ENCODE measurements at regions not wholly inside any gene's neighbourhood (a gene's known extent, or its start where the extent isn't known, plus 50 kb on each side); places are given as distances from the start of the nearest gene placed in this dataset.

DNA sequence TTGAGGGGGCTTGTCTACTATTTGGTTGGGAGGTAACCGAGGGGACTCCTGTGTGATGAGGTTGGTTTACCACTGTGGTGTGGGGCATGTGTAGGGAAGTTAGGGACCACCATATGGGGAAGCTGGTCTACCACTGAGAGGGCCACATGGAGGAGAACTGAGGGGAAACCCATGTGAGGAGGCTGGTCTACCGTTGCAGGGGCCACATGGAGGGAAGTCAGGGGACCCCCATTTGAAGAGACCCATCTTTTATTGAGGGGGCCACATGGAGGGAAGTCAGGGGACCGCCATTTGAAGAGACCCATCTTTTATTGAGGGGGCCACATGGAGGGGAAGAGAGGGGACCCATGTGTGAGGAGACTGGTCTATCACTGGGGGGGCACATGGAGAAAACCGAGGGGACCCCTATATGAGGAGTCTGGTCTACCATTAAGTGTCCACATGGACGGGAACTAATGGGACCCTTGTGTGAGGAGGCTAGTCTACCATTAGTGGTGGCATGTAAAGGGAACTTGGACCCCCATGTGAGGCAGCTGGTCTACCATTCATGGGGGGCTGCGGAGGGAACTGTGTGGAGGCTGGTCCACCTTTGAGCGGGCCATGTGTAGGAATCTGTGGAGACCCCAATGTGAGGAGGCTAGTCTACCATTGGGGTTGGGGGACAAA, 165.5 kb downstream of the FBLN2 start:
- peak; percentile 20 for DNase-seq

DNA sequence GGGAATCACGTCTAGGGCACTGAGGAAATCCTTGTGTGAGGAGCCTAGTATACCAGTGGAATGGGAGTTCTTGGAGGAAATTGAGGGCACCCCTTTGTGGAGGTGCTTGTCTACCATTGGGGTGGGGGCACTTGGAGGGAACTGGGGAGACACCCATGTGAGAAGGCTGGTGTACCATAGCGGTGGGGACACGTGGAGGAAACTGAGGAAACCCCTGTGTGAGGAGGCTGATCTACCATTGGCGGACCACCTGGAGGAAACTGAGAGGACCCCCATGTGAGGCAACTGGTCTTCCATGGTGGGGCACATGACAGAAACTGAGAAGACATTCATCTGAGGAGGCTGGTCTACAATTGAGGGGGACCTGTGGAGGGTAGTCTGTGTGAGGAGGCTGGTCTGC, 164.5 kb downstream of the FBLN2 start:
- peak; percentile 23 for DNase-seq

DNA sequence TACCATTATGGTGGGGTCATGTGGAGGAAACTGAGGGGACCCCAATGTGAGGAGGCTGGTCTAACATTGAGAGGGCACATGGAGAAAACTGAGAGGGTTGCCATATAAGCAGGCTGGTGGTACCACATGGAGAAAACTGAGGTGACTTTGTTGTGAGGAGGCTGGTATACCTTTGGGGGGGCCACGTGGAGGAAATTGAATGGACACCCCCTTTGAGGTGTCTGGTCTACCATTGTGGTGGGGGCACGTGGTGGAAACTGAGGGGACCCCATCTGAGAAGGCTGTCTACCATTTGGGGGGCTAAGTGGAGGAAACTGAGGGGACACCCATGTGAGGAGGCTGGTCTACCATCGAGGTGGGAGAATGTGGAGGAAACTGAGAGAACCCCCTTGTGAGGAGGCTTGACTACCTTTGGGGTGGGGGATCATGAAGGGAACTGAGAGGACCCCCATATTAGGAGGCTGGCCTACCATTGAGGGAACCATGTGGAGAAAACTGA, 163.8 kb downstream of the FBLN2 start:
- DNase-seq, result peak; percentile 3

DNA sequence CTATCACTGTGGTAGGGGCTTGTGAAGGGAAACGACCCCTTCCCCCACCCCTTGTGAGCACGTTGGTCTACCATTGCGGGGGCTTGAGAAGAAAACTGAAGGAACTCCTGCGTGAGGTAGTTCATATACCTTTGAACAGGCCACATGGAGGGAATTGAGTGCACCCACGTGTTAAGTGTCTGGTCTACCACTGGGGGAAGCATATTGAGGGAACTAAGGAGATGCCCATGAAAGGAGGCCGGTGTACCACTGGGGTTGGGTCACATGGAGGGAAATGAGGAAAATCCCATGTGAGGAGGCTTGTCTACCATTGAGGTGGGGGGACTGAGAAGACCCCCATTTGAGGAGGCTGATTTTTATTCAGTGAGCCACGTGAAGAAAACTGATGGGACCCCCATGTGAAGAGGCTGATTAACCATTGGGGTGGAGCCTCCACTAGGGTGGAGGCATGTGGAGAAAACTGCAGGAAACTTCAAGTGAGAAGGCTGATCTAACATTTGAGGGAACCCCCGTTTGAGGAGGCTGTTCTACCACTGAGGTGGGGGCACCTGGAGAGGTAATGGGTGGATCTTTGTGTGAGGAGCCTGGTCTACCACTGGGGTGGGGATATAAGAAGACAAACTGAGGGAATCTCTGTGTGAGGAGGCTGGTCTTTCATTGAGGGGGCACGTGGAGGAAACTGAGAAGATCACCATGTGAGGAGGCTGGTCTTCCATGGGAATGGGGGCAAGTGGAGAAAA, 163.2 kb downstream of the FBLN2 start:
- peak; percentile 20 for DNase-seq

DNA sequence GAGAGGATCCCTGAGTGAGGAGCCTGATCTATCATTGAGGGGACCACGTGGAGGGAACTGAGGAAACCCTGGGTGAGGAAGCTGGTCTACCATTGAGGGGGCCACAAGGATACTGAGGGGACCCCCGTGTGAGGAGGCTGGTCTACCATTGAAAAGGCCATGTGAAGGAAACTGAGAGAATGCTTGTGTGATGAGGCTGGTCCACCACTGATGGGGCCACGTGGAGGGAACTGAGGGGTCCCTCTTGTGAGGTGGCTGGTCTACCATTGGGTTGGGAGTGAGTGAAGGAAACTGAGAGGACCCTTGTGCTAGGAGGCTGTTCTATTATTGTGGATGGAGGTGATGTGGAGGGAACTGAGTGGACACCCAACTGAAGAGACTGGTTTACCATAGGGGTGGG, 161.3 kb downstream of the FBLN2 start:
- no peak for DNase-seq

DNA sequence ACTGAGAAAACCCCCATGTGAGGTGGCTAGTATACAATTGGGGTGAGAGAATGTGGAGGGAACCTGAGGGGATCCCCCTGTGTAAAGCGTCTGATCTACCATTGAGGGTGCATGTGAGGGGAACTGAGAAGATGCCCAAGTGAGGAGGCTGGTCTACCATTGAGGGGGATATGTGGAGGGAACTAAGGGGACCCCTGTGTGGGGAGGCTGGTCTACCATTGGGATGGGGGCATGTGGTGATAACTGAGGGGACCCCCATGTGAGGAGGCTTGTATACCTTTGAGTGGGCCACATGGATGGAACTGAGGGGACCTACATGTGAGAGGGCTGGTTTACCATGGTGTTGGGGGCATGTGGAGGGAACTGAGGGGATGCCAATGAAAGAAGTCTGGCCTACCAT, 160.8 kb downstream of the FBLN2 start:
- peak; percentile 17 for DNase-seq

DNA sequence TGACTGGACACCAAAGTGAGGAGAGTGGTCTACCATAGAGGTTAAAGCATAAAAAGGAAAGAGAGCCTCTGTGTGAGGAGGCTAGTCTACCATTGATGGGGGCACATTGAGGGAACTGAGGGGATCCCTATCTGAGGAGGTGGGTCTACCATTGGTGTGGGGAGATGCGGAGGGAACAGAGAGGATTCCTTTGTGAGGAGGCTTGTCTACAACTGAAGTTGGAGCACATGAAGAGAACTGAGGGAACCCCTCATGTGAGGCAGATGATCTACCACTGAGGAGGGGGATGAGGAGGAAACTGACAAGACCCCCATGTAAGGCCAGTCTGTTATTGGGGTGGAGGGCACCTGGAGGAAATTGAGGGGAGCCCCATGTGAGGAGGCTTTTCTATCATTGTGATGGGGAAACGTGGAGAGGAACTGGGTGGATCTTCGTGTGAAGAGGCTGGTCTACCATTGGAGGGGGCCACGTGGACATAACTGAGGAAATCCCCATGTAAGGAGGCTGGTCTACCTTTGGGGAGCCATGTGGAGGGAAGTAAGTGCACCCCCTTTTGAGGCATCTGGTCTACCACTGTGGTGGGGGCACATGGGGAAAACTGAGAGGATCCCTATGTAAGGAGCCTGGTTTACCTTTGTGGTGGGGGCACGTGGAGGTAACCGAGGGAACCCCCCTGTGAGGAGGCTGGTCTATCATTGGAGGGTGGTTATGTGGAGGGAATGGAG, 160.1 kb downstream of the FBLN2 start:
- DNase-seq, result peak; percentile 25

DNA sequence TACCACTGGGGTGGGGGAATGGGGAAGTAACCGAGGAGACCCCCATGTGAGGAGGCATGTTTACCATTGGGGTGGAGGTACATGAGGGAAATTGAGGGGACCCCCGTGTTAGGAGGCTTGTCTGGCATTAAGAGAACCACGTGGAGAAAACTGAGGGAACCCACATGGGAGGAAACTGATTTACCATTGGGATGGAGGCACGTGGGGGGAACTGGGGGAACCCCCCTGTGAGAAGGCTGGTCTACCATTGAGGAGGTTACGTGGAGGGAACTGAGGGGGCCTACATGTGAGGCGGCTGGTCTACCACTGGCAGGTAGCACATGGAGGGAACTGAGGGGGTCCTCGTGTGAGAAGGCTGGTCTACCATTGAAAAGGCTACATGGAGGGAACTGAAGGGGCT, 159.4 kb downstream of the FBLN2 start:
- peak; percentile 20 for DNase-seq

DNA sequence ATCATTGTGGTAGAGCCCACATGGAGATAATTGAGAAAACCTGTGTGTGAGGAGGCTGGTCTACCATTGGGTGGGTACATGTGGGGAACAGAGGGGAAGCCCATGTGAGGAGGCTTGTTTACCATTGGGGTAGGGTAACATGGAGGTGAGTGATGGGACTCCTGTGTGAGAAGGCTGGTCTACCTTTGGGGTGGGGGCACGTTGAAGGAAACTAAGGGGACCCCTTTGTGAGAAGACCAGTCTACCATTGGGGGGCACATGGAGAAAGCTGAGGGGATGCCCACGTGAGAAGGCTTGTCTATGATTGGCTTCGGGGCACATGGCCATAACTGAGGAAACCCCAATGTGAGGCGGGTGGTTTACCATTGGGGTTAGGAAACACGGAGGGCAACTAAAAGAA, 158.5 kb downstream of the FBLN2 start:
- DNase-seq, result peak; percentile 32

DNA sequence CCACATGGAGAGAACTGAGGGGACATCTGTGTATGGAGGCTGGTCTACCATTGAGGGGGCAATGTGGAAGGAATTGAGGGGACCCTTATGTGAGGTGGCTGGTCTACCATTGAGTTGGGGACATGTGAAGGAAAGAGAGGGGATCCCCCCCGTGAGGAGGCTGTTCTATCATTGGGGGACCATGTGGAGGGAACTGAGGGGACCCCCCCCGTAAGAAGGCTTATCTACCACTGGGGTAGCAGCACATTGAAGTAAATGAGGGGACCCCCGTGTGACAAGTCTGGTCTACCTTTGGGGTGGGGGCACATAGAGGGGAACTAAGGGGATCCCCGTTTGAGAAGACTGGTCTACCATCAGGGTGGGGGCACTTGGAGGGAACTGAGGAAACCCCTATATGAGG, 158.0 kb downstream of the FBLN2 start:
- peak; percentile 13 for DNase-seq

DNA sequence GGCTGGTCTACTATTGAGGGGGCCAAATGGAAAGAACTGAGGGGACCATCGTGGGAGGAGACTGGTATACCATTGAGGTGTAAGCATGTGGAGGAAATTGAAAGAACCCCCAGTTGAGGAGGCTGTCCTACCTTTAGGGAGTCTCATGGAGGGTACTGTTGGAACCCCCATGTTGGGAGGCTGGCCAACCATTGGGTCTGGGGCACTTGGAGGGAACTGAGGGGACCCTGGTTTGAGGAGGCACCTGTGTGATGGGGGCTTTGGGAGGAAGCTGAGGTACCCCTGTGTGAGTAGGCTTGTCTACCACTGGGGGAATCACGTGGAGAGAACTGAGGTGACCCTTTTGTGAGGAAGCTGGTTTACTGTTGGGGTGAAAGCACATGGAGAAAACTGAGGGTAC, 157.5 kb downstream of the FBLN2 start:
- DNase-seq, result peak; percentile 22

DNA sequence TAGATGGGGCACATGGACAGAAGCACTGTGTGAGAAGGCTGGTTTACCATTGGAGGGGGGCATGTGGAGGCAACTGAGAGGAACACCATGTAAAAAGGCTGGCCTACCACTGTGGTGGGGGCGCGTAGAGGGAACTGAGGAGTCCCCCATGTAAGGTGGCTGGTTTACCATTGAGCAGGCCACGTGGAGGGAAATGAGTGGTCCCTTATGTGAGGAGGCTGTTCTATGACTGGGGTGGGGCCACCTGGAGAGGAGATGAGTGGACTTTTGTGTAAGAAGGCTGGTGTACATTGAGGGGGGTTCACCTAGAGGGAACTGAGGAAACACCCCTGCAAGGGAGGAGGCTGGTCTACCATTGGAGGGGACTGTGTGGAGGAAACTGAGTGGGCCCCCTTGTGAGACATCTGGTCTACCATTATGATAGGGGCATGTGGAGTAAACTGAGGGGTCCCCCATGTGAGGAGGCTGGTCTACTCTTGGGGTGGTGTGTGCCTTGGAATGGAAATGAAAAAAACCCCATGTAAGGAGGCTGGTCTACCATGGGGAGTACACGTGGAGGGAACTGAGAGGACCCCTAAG, 156.9 kb downstream of the FBLN2 start:
- peak; percentile 15 for DNase-seq

DNA sequence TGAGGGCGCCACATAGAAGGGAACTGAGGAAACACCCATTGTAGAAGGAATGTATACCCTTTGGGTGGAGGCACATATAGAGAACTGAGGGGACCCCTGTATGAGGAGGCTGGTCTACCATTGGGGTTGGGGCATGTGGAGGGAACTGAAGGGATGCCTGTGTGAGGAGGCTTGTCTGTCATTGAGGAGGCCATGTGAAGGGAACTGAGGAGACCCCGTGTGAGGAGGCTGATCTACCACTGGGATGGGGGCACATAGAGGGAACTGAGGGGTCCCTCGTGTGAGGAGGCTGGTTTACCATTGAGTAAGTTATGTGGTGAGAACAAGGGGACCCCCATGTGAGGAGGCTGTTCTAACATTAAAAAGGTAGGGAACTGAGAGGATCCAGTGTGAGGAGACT, 156.1 kb downstream of the FBLN2 start:
- peak; percentile 10 for DNase-seq

DNA sequence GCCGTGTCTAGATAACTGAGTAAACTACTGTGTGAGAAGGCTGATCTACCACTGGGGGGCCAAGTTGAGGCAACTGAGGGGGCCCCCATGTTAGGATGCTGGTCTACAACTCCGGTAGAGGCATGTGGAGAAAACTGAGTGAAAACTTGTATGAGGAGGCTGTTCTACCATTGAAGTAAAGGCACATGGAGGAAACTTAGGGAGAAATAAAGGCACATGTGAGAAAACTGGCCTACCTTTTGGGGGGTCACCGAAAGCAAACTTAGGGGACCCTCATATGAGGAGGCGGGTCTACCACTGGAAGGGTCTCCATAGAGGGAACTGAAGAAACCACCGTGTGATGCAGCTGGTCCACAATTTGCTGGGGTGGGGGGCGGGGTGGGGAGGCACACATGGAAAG, 155.2 kb downstream of the FBLN2 start:
- DNase-seq, result no peak

DNA sequence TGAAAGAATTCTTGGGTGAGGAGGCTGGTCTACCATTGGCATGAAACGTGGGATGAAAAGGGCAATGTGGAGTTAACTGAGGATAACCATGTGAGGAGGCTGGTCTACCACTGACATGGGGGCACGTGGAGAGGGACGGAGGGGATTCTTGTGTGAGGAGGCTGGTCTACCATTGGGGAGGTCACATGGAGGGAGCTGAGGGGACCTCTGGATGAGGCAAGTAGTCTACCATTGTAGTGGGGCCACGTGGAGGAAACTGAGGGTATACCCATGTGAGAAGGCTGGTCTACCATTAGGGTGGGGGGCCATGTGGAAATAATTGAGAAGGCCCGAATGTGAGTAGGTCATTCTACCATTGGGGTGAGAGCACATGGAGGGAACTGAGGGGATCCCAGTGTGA, 154.1 kb downstream of the FBLN2 start:
- no peak for DNase-seq

DNA sequence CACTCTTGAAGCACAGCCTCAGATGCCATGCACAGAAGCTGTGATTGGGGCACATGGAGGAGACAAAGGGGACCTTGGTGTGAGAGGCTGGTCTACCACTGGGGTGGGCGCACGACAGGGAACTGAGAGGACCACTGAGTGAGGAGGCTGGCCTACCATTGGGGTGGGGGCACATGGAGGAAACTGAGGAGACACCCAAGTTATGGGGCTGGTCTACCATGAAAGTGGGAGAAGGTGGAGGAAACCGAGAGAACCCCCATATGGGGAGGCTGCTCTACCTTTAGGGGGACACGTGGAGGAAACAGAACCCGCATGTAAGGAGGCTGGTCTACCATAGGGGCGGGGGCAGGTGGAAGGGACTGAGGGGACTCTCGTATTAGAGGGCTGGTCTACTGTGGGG, 153.4 kb downstream of the FBLN2 start:
- DNase-seq, result no peak

DNA sequence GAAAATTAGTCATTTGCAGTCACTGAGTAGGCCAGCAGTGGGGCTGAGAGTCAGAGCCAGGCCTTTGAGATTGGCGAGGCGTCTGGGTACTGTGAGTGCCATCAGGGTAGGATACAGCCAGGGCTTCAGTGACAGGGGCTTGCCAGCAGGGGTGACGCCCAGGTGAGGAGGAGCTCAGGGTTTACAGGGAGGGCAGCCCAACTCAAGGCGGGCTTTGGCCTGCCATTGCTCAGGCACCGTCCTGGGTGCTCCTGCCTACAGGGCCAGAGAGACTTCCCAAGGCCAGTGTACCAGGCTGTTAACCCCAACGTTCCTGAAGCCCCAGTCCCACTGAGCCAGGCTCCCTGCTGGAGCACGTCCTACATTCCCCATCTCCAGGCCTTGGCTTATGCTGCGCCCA, 152.0 kb downstream of the FBLN2 start:
- DNase-seq, result no peak

DNA sequence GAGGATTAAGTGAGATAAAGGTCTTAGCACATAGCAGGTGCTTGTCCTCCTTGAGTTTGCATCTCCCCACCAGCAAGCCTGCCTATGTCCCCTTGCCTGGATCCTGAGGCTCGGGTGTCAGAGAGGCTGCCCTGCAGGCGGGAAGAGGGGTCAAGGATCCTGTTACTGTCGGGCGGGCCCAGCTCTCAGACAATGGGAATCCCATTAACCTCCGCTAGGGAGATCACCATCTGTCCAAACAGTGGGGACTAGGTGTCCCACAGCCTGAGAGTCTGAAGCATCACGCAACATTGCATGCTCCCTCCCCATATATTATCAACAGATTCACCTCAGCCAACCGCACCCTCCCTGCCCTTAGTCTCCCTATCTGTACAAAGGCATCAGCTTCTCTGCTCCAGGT, 151.4 kb downstream of the FBLN2 start:
- DNase-seq, result no peak

DNA sequence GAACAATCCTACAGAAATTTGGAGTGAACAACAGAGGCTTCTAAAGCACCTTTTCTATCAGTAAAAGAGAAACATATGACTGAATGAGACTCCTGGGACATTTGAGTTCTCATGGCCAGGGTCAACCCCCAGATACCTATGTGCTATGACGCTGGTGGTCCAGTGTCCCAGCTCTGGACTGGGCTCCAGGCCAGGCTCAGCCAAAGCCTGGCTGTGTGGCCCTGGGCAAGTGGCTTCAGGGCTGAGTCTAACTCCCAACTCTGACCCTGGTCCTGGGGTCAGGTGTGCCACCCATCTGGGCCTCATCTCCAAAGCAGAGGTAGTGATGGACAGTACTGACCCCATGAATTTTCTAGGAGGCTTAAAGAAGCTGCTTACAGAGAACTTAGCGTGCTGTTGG, 147.8 kb downstream of the FBLN2 start:
- no peak for DNase-seq

DNA sequence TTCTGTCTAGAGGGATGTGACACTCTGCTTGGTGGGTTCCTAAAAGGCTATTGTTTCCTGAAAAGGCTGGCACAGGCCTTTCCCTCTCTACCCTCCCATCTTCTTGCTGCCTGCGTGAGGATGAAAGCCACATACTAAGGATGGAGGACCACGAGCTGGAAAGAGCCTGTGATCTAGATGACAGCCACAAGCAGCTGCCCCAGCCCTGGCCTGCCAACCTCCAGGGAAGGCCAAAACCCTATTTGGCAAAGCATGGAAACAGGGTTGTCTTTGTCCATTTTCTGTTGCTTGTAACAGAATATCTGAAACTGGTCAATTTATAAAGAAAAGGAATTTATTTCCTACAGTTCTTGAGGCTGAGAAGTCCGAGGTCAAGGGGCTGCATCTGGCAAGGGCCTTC, 144.5 kb downstream of the FBLN2 start:
- no peak for DNase-seq

DNA sequence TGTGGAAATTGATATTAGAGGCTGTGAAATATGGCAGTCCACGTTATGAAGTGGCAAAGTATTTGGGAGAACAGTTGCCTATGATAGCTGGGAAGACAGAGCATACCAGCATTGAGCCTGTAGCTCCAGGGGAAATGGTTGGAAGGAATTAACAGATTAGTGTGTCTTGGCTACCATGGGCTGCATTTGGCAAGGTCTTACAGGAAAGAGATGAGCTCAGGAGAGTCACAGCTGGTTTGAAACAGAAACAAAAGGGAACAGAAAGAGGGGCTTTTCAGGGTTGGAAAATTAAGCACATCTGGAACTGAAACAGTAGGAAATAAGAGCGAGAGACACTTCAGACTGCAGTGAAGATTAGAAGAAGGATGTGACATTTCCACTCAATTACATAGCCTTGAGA, 141.7 kb downstream of the FBLN2 start:
- no peak for DNase-seq

DNA sequence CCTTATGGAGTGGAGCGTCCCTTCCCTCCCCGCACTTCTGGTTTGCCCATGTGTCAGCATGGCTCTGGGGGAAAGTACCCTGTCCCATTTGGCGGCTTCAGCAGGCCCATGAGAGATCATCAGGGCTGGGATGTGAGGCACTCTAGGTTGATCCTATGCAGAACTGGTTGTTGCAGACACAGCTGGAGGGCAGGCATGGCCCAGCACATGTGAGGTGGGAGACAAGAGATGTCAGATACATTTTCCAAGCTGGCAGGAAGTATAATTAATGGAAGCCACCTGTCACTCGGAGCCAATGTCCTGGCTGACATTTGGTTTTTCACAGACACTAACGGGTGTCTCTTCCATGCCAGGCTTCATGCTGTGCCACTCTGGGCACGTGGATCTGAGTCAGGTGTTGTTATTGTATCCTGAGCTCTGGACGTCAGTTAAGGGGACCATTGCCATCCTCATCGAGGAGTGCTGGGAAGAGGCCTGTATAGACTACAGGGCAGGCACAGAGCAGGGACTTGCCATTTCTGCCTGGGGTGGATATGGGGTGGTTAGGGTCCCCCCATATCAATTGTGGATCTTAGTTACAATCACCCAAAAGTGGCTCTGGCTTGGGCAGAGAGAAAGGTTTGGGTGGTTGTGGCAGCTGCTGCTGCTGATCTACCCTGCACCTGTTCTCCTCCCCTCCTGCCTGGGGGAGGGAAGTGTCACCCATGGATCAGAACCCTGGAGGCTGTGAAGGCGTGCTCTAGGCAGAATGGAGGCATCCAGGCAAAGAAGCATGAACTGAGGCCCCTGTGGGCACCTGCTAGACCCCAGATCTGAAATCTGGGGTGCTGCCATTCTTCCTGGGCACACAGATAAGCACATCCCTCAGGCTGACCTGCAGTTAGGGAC, 140.7 kb downstream of the FBLN2 start:
- no peak for DNase-seq

DNA sequence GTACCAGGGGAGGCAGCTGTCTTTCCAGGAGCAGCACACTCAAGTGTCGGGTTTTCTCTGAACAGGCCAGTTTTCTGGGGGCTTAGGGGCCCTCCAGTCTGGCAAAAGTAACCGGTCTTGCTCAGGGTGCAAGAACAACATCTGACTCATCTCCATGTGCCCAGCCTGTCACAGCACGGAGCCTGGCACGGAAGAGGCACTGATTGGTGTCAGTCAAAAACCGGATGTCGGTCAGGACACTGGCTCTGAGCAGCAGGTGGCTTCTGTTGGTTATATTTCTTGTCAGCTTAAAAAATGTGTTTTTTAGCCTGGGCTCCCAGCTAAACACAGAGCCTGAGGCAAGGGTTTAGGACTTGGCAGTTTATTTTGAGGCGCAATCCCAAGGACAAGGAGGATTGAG, 139.9 kb downstream of the FBLN2 start:
- no peak for DNase-seq

All from activated CD8-positive, alpha-beta memory T cell treated with anti-CD3 and anti-CD28 coated beads, Interleukin-2, amount 50 U/mL, for 48 hours (primary cell).